ENCODE measurements at regions not wholly inside any gene's neighbourhood (a gene's known extent, or its start where the extent isn't known, plus 50 kb on each side); places are given as distances from the start of the nearest gene placed in this dataset.
"Not testable (repeated sequence)": the region's sequence is repeated elsewhere in the genome, so short reads cannot be mapped to it uniquely, and the experiment has no call there.

- DNase-seq (ENCODE audit: low read depth) = not testable (repeated sequence)
Measured at GRCh38 chr1:83238654-83239053, 760.3 kb downstream of the TTLL7 start.

- not testable (repeated sequence) for DNase-seq (ENCODE audit: low read depth)
Measured at GRCh38 chr1:83219788-83220187, 779.1 kb downstream of the TTLL7 start.

- DNase-seq (ENCODE audit: low read depth) = not testable (repeated sequence)
Measured at GRCh38 chr1:83218036-83218716, 780.8 kb downstream of the TTLL7 start.

GRCh38 chr1:83214317-83214716 is 784.6 kb downstream of the TTLL7 start:
- not testable (repeated sequence) for DNase-seq (ENCODE audit: low read depth)

- DNase-seq (ENCODE audit: low read depth) = not testable (repeated sequence)
Measured at GRCh38 chr1:83213648-83214047, 785.3 kb downstream of the TTLL7 start.

- not testable (repeated sequence) for DNase-seq (ENCODE audit: low read depth)
Measured at GRCh38 chr1:83212033-83212432, 786.9 kb downstream of the TTLL7 start.

- DNase-seq (ENCODE audit: low read depth) = not testable (repeated sequence)
Measured at GRCh38 chr1:83208540-83208939, 790.4 kb downstream of the TTLL7 start.

- DNase-seq (ENCODE audit: low read depth) = not testable (repeated sequence)
Measured at GRCh38 chr1:83194610-83195009, 804.3 kb downstream of the TTLL7 start.

GRCh38 chr1:83182033-83182728 is 816.8 kb downstream of the TTLL7 start:
- DNase-seq (ENCODE audit: low read depth) = not testable (repeated sequence)

GRCh38 chr1:83180621-83181020 is 818.3 kb downstream of the TTLL7 start:
- DNase-seq (ENCODE audit: low read depth) = not testable (repeated sequence)

- not testable (repeated sequence) for DNase-seq (ENCODE audit: low read depth)
Measured at GRCh38 chr1:83167634-83168033, 831.3 kb downstream of the TTLL7 start.

- not testable (repeated sequence) for DNase-seq (ENCODE audit: low read depth)
Measured at GRCh38 chr1:83163879-83164475, 835.0 kb downstream of the TTLL7 start.

- not testable (repeated sequence) for DNase-seq (ENCODE audit: low read depth)
Measured at GRCh38 chr1:83158924-83159323, 840.0 kb downstream of the TTLL7 start.

- DNase-seq (ENCODE audit: low read depth) = not testable (repeated sequence)
Measured at GRCh38 chr1:83154306-83154705, 844.6 kb downstream of the TTLL7 start.

- DNase-seq (ENCODE audit: low read depth) = peak; percentile 58
Measured at GRCh38 chr1:83151167-83151898, 847.6 kb downstream of the TTLL7 start.

- not testable (repeated sequence) for DNase-seq (ENCODE audit: low read depth)
Measured at GRCh38 chr1:83150479-83150878, 848.5 kb downstream of the TTLL7 start.

GRCh38 chr1:83145820-83146219 is 853.1 kb downstream of the TTLL7 start:
- not testable (repeated sequence) for DNase-seq (ENCODE audit: low read depth)

- DNase-seq (ENCODE audit: low read depth) = not testable (repeated sequence)
Measured at GRCh38 chr1:83142802-83143201, 856.1 kb downstream of the TTLL7 start.

GRCh38 chr1:83135524-83136157 is 863.3 kb downstream of the TTLL7 start:
- DNase-seq (ENCODE audit: low read depth) = not testable (repeated sequence)

GRCh38 chr1:83134322-83135014 is 864.5 kb downstream of the TTLL7 start:
- DNase-seq (ENCODE audit: low read depth) = not testable (repeated sequence)

- DNase-seq (ENCODE audit: low read depth) = no peak
Measured at GRCh38 chr1:83131692-83131955, 867.3 kb downstream of the TTLL7 start.

Measured in fibroblast of the conjunctiva (primary cell).